Uterus (tissue), 2 donors: ENCODE measurements at regions not wholly inside any gene's neighbourhood (a gene's known extent, or its start where the extent isn't known, plus 50 kb on each side); places are given as distances from the start of the nearest gene placed in this dataset.

Experiments used
- CTCF ChIP-seq, 4 experiments: fragments of 200-600 bp in 2 of 4; fragments of 450-650 bp in 2 of 4; sonication (generic) in 2 of 4; IDR thresholded peaks; one replicate each; pipeline ENCODE4 v1.5.1; 2016 to 2019; ENCODE audit warnings: antibody characterized with exemption in 4 of 4, mild to moderate bottlenecking in 2 of 4, moderate library complexity in 1 of 4
- POLR2A ChIP-seq, 2 donors: fragments of 450-650 bp; IDR thresholded peaks; one replicate each; pipeline ENCODE4 v1.6.1; 2016; ENCODE audit warnings: antibody characterized with exemption in 2 of 2, mild to moderate bottlenecking in 1 of 2, moderate library complexity in 1 of 2

GRCh38 chr3:159528251-159528895, 460.3 kb upstream of the IL12A start:
- TF ChIP-seq CTCF (IDR thresholded peaks at IDR 0.05) (no peak), POLR2A (IDR thresholded peaks at IDR 0.05) (no peak)
